Stimulated activated CD4-positive, alpha-beta T cell treated with anti-CD3 and anti-CD28 coated beads, Interleukin-4, amount 100 ng/mL, for 1 hour (primary cell): ENCODE measurements at regions not wholly inside any gene's neighbourhood (a gene's known extent, or its start where the extent isn't known, plus 50 kb on each side); places are given as distances from the start of the nearest gene placed in this dataset.

ENCODE experiments used
- DNase-seq: peaks from one replicate; pipeline ENCODE4 v3.0.0-alpha.2; 2020

- DNase-seq: no peak
These were observed 281.7 kb upstream of the HDAC4 start for GRCh38 chr2:239682518-239682917.

GRCh38 chr2:239679755-239680154 lies 278.9 kb upstream of the HDAC4 start:
- DNase-seq: no peak

GRCh38 chr2:239678666-239679296 lies 278.0 kb upstream of the HDAC4 start:
- DNase-seq: no peak

GRCh38 chr2:239678186-239678490 lies 277.3 kb upstream of the HDAC4 start:
- DNase-seq: no peak

- DNase-seq: no peak
These were observed 276.8 kb upstream of the HDAC4 start for GRCh38 chr2:239677453-239678185.

GRCh38 chr2:239676716-239677452 lies 276.1 kb upstream of the HDAC4 start:
- no peak for DNase-seq

- DNase-seq: no peak
These were observed 275.3 kb upstream of the HDAC4 start for GRCh38 chr2:239675826-239676715.

- no peak for DNase-seq
These were observed 274.4 kb upstream of the HDAC4 start for GRCh38 chr2:239674981-239675825.

GRCh38 chr2:239674101-239674980 lies 273.5 kb upstream of the HDAC4 start:
- no peak for DNase-seq

GRCh38 chr2:239673641-239674040 lies 272.8 kb upstream of the HDAC4 start:
- DNase-seq: no peak

GRCh38 chr2:239671916-239672849 lies 271.4 kb upstream of the HDAC4 start:
- DNase-seq: no peak

GRCh38 chr2:239671471-239671870 lies 270.7 kb upstream of the HDAC4 start:
- DNase-seq: no peak

GRCh38 chr2:239670463-239671120 lies 269.8 kb upstream of the HDAC4 start:
- no peak for DNase-seq

- no peak for DNase-seq
These were observed 269.2 kb upstream of the HDAC4 start for GRCh38 chr2:239669899-239670460.

GRCh38 chr2:239669181-239669898 lies 268.5 kb upstream of the HDAC4 start:
- no peak for DNase-seq

- no peak for DNase-seq
These were observed 267.8 kb upstream of the HDAC4 start for GRCh38 chr2:239668651-239669050.

- no peak for DNase-seq
These were observed 267.2 kb upstream of the HDAC4 start for GRCh38 chr2:239668042-239668441.

GRCh38 chr2:239667431-239667985 lies 266.7 kb upstream of the HDAC4 start:
- no peak for DNase-seq
